Uterus (tissue), 2 donors: ENCODE measurements at regions not wholly inside any gene's neighbourhood (a gene's known extent, or its start where the extent isn't known, plus 50 kb on each side); places are given as distances from the start of the nearest gene placed in this dataset.

ENCODE experiments used
- POLR2A ChIP-seq, 2 donors: fragments of 450-650 bp; IDR thresholded peaks; one replicate each; pipeline ENCODE4 v1.6.1; 2016; ENCODE audit warnings: antibody characterized with exemption in 2 of 2, mild to moderate bottlenecking in 1 of 2, moderate library complexity in 1 of 2
- TF ChIP-seq, protein P1 (sequence below), 4 experiments: fragments of 200-600 bp in 2 of 4; fragments of 450-650 bp in 2 of 4; sonication (generic) in 2 of 4; IDR thresholded peaks; one replicate each; pipeline ENCODE4 v1.5.1; 2016 to 2019; ENCODE audit warnings: antibody characterized with exemption in 4 of 4, mild to moderate bottlenecking in 2 of 4, moderate library complexity in 1 of 4

DNA sequence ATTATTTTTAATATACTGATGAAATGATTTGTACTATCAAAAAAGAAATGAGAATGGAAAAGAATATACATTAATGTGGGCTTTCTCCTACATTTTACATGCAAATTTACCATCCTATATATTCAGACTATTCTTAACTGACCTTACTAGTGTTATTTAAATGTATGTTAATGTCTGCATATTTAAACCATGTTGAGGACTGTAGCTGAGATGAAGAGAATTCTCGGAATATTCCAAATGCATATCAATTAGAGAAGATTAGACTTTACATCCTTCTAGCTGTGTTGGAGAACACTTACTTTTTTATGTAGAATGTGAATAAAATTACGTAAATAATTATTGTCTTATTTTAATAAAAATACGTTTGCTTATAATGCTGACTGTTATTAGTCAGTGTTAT is 990.1 kb upstream of the LRFN5 start:
- TF ChIP-seq, protein P1, sequence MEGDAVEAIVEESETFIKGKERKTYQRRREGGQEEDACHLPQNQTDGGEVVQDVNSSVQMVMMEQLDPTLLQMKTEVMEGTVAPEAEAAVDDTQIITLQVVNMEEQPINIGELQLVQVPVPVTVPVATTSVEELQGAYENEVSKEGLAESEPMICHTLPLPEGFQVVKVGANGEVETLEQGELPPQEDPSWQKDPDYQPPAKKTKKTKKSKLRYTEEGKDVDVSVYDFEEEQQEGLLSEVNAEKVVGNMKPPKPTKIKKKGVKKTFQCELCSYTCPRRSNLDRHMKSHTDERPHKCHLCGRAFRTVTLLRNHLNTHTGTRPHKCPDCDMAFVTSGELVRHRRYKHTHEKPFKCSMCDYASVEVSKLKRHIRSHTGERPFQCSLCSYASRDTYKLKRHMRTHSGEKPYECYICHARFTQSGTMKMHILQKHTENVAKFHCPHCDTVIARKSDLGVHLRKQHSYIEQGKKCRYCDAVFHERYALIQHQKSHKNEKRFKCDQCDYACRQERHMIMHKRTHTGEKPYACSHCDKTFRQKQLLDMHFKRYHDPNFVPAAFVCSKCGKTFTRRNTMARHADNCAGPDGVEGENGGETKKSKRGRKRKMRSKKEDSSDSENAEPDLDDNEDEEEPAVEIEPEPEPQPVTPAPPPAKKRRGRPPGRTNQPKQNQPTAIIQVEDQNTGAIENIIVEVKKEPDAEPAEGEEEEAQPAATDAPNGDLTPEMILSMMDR (IDR thresholded peaks at IDR 0.05), result no peak
- TF ChIP-seq POLR2A (IDR thresholded peaks at IDR 0.05), result no peak
